Liver (tissue), 8 donors: ENCODE measurements at regions not wholly inside any gene's neighbourhood (a gene's known extent, or its start where the extent isn't known, plus 50 kb on each side); places are given as distances from the start of the nearest gene placed in this dataset.

Experiments used
- DNase-seq: peaks from one replicate; pipeline ENCODE4 v3.0.0-alpha.2; 2017; ENCODE audit warnings: low spot score
- H3K27ac ChIP-seq, 2 donors: one replicate each; pipeline ENCODE4 v1.7.0; 2013; ENCODE audit warnings: inconsistent platforms in 2 of 2, low read length in 2 of 2, control low read depth in 1 of 2, low read depth in 1 of 2, mild to moderate bottlenecking in 1 of 2
- H3K27me3 ChIP-seq, 4 donors: one replicate each; pipeline versions ENCODE4 v1.6.1 to v1.7.0; 2013; ENCODE audit warnings: low read length in 3 of 4, inconsistent platforms in 1 of 4, mild to moderate bottlenecking in 1 of 4, moderate library complexity in 1 of 4; ENCODE audit not compliant: control insufficient read depth in 4 of 4, insufficient read depth in 4 of 4
- H3K36me3 ChIP-seq, 4 donors: one replicate each; pipeline versions ENCODE4 v1.6.1 to v1.7.0; 2013; ENCODE audit warnings: low read length in 3 of 4, mild to moderate bottlenecking in 3 of 4, low read depth in 1 of 4, moderate library complexity in 1 of 4; ENCODE audit not compliant: control insufficient read depth in 4 of 4, insufficient read depth in 3 of 4
- H3K4me1 ChIP-seq, 4 donors: one replicate each; pipeline versions ENCODE4 v1.6.1 to v1.7.0; 2013; ENCODE audit warnings: low read length in 3 of 4, mild to moderate bottlenecking in 3 of 4, moderate library complexity in 1 of 4; ENCODE audit not compliant: control insufficient read depth in 4 of 4, insufficient read depth in 4 of 4
- H3K4me3 ChIP-seq, 3 donors: one replicate each; pipeline versions ENCODE4 v1.6.1 to v1.7.0; 2013; ENCODE audit warnings: low read length in 3 of 3, control low read depth in 1 of 3, low read depth in 1 of 3, mild to moderate bottlenecking in 1 of 3
- H3K9ac ChIP-seq, 2 donors: one replicate each; pipeline ENCODE4 v1.7.0; 2013; ENCODE audit warnings: low read length in 2 of 2, mild to moderate bottlenecking in 2 of 2, moderate library complexity in 2 of 2, control low read depth in 1 of 2, low read depth in 1 of 2
- H3K9me3 ChIP-seq, 4 donors: one replicate each; pipeline versions ENCODE4 v1.6.1 to v1.7.0; 2013; ENCODE audit warnings: low read length in 3 of 4; ENCODE audit not compliant: control insufficient read depth in 4 of 4
- ATF3 ChIP-seq: IDR thresholded peaks from 2 replicates; pipeline ENCODE4 v1.6.1; 2016; ENCODE audit warnings: antibody characterized with exemption
- EGR1 ChIP-seq, 2 donors: IDR thresholded peaks; 2 replicates each; pipeline ENCODE4 v1.6.1; 2016 to 2018; ENCODE audit warnings: antibody characterized with exemption in 2 of 2, low read depth in 2 of 2
- FOXA1 ChIP-seq: IDR thresholded peaks from 2 replicates; pipeline ENCODE4 v1.6.1; 2016; ENCODE audit warnings: antibody characterized with exemption
- FOXA2 ChIP-seq: IDR thresholded peaks from 2 replicates; pipeline ENCODE4 v1.6.1; 2016; ENCODE audit warnings: antibody characterized with exemption
- GABPA ChIP-seq, 2 donors: IDR thresholded peaks in 1 of 2; conservative IDR thresholded peaks in 1 of 2; 2 replicates each; pipeline ENCODE4 v1.6.1; 2016; ENCODE audit warnings: antibody characterized with exemption in 2 of 2, mild to moderate bottlenecking in 1 of 2, moderate library complexity in 1 of 2
- HNF4A ChIP-seq, 2 donors: conservative IDR thresholded peaks; 2 replicates each; pipeline ENCODE4 v1.6.1; 2016; ENCODE audit warnings: antibody characterized with exemption in 2 of 2, mild to moderate bottlenecking in 2 of 2
- HNF4G ChIP-seq: IDR thresholded peaks from 2 replicates; pipeline ENCODE4 v1.6.1; 2016; ENCODE audit warnings: antibody characterized with exemption
- JUND ChIP-seq, 2 donors: IDR thresholded peaks; 2 replicates each; pipeline ENCODE4 v1.6.1; 2016; ENCODE audit warnings: antibody characterized with exemption in 2 of 2
- RAD21 ChIP-seq, 2 donors: IDR thresholded peaks; 2 replicates each; pipeline ENCODE4 v1.6.1; 2016; ENCODE audit warnings: antibody characterized with exemption in 2 of 2, mild to moderate bottlenecking in 2 of 2
- RXRA ChIP-seq, 2 donors: IDR thresholded peaks; 2 replicates each; pipeline ENCODE4 v1.6.1; 2017 to 2018; ENCODE audit warnings: antibody characterized with exemption in 2 of 2, mild to moderate bottlenecking in 1 of 2
- SP1 ChIP-seq: IDR thresholded peaks from 2 replicates; pipeline ENCODE4 v1.6.1; 2018; ENCODE audit warnings: antibody characterized with exemption, mild to moderate bottlenecking
- TAF1 ChIP-seq: conservative IDR thresholded peaks from 2 replicates; pipeline ENCODE4 v1.6.1; 2016; ENCODE audit warnings: antibody characterized with exemption, mild to moderate bottlenecking
- YY1 ChIP-seq: IDR thresholded peaks from 2 replicates; pipeline ENCODE4 v1.6.1; 2016; ENCODE audit warnings: antibody characterized with exemption, mild to moderate bottlenecking
- ZBTB33 ChIP-seq: IDR thresholded peaks from 2 replicates; pipeline ENCODE4 v1.6.1; 2016; ENCODE audit warnings: antibody characterized with exemption
- WGBS: extraction: QIAGEN DNeasy Blood & Tissue Kit; methylation state at CpG from one replicate; pipeline ENCODE4 v1.1.7; 2013; 5-methylcytosine and 5-hydroxymethylcytosine counted together
- TF ChIP-seq, protein P1 (sequence below): IDR thresholded peaks from 2 replicates; pipeline ENCODE4 v1.6.1; 2016; ENCODE audit warnings: antibody characterized with exemption
- TF ChIP-seq, protein P2 (sequence below): IDR thresholded peaks from 2 replicates; pipeline ENCODE4 v1.6.1; 2016; ENCODE audit warnings: antibody characterized with exemption, mild to moderate bottlenecking
- TF ChIP-seq, protein P3 (sequence below): fragments of 150-350 bp; IDR thresholded peaks from 2 replicates; pipeline ENCODE4 v1.5.1; 2017; ENCODE audit warnings: improper control_type of control experiment, low read depth, low read length; ENCODE audit not compliant: missing input control
- donor health status: healthy.
- donor health status: healthy.
- donor health status: healthy.
- donor health status: healthy.
- donor health status: healthy.

GRCh38 chr1:101109791-101110190 is 84.2 kb upstream of the DPH5 start:
- WGBS, result 58% methylated on average over 1 of the region's 1 CpG
- DNase-seq, result no peak
- Histone ChIP-seq H3K27me3 (no peaks in the 10 kb centered on the region), H3K4me1 (peaks cover 1 to 31% (median 17%) of the 10 kb centered on the region in 4 donors), H3K9me3 (no peaks in the 10 kb centered on the region), H3K9ac (no peak overlapping the region), H3K36me3 (no peaks in the 10 kb centered on the region), H3K4me3 (no peak overlapping the region), H3K27ac (no peak overlapping the region)
- TF ChIP-seq FOXA2 (no peak), ATF3 (no peak), GABPA (IDR thresholded peaks at IDR 0.05 in 1 of 2, conservative IDR thresholded peaks at IDR 0.05 in 1 of 2) (no peak), HNF4G (no peak), SP1 (no peak), EGR1 (IDR thresholded peaks at IDR 0.05; ENCODE audit: low read depth in 2 of 2) (no peak), RXRA (IDR thresholded peaks at IDR 0.05) (no peak), YY1 (no peak), TAF1 (no peak), ZBTB33 (no peak), JUND (IDR thresholded peaks at IDR 0.05) (no peak), HNF4A (conservative IDR thresholded peaks at IDR 0.05) (no peak), FOXA1 (no peak), RAD21 (IDR thresholded peaks at IDR 0.05) (no peak)
- TF ChIP-seq, protein P1, sequence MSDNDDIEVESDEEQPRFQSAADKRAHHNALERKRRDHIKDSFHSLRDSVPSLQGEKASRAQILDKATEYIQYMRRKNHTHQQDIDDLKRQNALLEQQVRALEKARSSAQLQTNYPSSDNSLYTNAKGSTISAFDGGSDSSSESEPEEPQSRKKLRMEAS, result no peak
- TF ChIP-seq, protein P2, sequence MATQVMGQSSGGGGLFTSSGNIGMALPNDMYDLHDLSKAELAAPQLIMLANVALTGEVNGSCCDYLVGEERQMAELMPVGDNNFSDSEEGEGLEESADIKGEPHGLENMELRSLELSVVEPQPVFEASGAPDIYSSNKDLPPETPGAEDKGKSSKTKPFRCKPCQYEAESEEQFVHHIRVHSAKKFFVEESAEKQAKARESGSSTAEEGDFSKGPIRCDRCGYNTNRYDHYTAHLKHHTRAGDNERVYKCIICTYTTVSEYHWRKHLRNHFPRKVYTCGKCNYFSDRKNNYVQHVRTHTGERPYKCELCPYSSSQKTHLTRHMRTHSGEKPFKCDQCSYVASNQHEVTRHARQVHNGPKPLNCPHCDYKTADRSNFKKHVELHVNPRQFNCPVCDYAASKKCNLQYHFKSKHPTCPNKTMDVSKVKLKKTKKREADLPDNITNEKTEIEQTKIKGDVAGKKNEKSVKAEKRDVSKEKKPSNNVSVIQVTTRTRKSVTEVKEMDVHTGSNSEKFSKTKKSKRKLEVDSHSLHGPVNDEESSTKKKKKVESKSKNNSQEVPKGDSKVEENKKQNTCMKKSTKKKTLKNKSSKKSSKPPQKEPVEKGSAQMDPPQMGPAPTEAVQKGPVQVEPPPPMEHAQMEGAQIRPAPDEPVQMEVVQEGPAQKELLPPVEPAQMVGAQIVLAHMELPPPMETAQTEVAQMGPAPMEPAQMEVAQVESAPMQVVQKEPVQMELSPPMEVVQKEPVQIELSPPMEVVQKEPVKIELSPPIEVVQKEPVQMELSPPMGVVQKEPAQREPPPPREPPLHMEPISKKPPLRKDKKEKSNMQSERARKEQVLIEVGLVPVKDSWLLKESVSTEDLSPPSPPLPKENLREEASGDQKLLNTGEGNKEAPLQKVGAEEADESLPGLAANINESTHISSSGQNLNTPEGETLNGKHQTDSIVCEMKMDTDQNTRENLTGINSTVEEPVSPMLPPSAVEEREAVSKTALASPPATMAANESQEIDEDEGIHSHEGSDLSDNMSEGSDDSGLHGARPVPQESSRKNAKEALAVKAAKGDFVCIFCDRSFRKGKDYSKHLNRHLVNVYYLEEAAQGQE, result no peak
- TF ChIP-seq, protein P3, sequence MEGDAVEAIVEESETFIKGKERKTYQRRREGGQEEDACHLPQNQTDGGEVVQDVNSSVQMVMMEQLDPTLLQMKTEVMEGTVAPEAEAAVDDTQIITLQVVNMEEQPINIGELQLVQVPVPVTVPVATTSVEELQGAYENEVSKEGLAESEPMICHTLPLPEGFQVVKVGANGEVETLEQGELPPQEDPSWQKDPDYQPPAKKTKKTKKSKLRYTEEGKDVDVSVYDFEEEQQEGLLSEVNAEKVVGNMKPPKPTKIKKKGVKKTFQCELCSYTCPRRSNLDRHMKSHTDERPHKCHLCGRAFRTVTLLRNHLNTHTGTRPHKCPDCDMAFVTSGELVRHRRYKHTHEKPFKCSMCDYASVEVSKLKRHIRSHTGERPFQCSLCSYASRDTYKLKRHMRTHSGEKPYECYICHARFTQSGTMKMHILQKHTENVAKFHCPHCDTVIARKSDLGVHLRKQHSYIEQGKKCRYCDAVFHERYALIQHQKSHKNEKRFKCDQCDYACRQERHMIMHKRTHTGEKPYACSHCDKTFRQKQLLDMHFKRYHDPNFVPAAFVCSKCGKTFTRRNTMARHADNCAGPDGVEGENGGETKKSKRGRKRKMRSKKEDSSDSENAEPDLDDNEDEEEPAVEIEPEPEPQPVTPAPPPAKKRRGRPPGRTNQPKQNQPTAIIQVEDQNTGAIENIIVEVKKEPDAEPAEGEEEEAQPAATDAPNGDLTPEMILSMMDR, result no peak

DNA sequence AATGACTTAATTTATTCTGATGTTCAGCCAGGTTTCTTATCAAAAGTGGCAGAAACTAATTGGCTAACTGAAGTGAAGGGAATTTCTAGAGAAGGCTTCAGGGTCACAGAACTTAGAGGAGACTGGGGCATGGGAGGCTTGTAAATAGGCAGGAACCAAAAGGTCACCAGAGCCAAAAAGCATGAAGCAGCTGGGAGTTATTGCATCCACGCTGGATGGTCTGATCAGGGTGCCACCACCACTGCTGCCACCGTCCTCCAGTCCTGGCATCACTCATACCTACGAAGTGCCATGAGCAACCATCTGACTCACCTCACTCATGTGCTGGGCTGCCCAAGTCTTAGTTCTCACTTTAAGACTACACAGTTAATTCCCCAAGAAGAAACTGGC is 82.5 kb upstream of the DPH5 start:
- no peak for DNase-seq
- Histone ChIP-seq H3K27ac (no peak overlapping the region), H3K9me3 (no peaks in the 10 kb centered on the region), H3K36me3 (no peaks in the 10 kb centered on the region), H3K4me3 (no peak overlapping the region), H3K9ac (no peak overlapping the region), H3K27me3 (no peaks in the 10 kb centered on the region), H3K4me1 (peaks cover 1 to 31% (median 17%) of the 10 kb centered on the region in 4 donors)
- WGBS, result 53% methylated on average over 3 of the region's 3 CpGs
- TF ChIP-seq ATF3 (no peak), HNF4G (no peak), HNF4A (conservative IDR thresholded peaks at IDR 0.05) (no peak), TAF1 (no peak), ZBTB33 (no peak), EGR1 (IDR thresholded peaks at IDR 0.05; ENCODE audit: low read depth in 2 of 2) (no peak), SP1 (no peak)
- TF ChIP-seq, protein P3, result no peak
